ENCODE measurements at regions not wholly inside any gene's neighbourhood (a gene's known extent, or its start where the extent isn't known, plus 50 kb on each side); places are given as distances from the start of the nearest gene placed in this dataset.

GRCh38 chr3:127140501-127141460 is 52.1 kb upstream of the PRR23E start:
- Mint-ChIP-seq H3K27ac (no peak overlapping the region), H3K27me3 (peaks cover 9 to 39% (median 27%) of the 10 kb centered on the region in 5 donors), H3K4me1 (peaks cover 0 to 6% (median 0%) of the 10 kb centered on the region in 4 donors), H3K9me3 (peaks cover 0 to 16% (median 3%) of the 10 kb centered on the region in 9 donors), H3K36me3 (no peaks in the 10 kb centered on the region), H3K4me3 (no peak overlapping the region)
- POLR2A ChIA-PET: no interaction called here
- DNase-seq: no peak
- no peak for ATAC-seq

- peaks cover 0 to 16% (median 3%) of the 10 kb centered on the region in 9 donors for H3K9me3 Mint-ChIP-seq
- no peak overlapping the region for H3K4me3 Mint-ChIP-seq
- H3K36me3 Mint-ChIP-seq: no peaks in the 10 kb centered on the region
- no peak for ATAC-seq
- POLR2A ChIA-PET: no interaction called here
- peaks cover 5 to 27% (median 14%) of the 10 kb centered on the region in 5 donors for H3K27me3 Mint-ChIP-seq
- no peaks in the 10 kb centered on the region for H3K4me1 Mint-ChIP-seq
- DNase-seq: no peak
- H3K27ac Mint-ChIP-seq: no peak overlapping the region
Measured at GRCh38 chr3:127141921-127142730, 50.8 kb upstream of the PRR23E start.

Data from naive thymus-derived CD8-positive, alpha-beta T cell (primary cell).